A673 (cell line): ENCODE measurements at regions not wholly inside any gene's neighbourhood (a gene's known extent, or its start where the extent isn't known, plus 50 kb on each side); places are given as distances from the start of the nearest gene placed in this dataset.

Source experiments
- BruUV-seq: library from RNA; stranded (reverse); fragments of 400-500 nt; replicated peaks from 2 replicates; lab custom pipeline; 2021; lab: Mats Ljungman, UMichigan
- CTCF ChIA-PET: fragments of 300-600 bp; sonication (Branson Sonifier 250); formaldehyde crosslinking; loops from one replicate; lab custom pipeline; 2022; ENCODE audit warnings: antibody characterized with exemption; lab: Charles Lee
- POLR2A ChIA-PET: fragments of 300-600 bp; sonication (Branson Sonifier 250); formaldehyde crosslinking; loops from one replicate; lab custom pipeline; 2022; ENCODE audit warnings: antibody characterized with exemption; ENCODE audit not compliant: low non-redundant PET; lab: Charles Lee
- DNase-seq: peaks from one replicate; pipeline ENCODE4 v3.0.0-alpha.2; 2015; ENCODE audit warnings: low spot score
- H3K27ac ChIP-seq: fragments of 200-600 bp; sonication (generic); 2 replicates; pipeline ENCODE4 v1.5.1; 2016; ENCODE audit warnings: mixed run types, low read depth, mild to moderate bottlenecking, mixed read lengths, antibody characterized with exemption, low read length; ENCODE audit not compliant: poor library complexity, severe bottlenecking
- H3K27me3 ChIP-seq: fragments of 200-600 bp; sonication (generic); replicated peaks from 2 replicates; pipeline ENCODE4 v1.6.1; 2017; ENCODE audit warnings: mixed run types, low read depth, mild to moderate bottlenecking, mixed read lengths, antibody characterized with exemption, low read length; ENCODE audit not compliant: insufficient read depth, poor library complexity
- H3K36me3 ChIP-seq: fragments of 200-600 bp; sonication (generic); 2 replicates; pipeline ENCODE4 v1.6.1; 2016; ENCODE audit warnings: mixed run types, mild to moderate bottlenecking, mixed read lengths, antibody characterized with exemption, low read length; ENCODE audit not compliant: insufficient read depth, poor library complexity, severe bottlenecking
- H3K4me1 ChIP-seq: fragments of 200-600 bp; sonication (generic); 2 replicates; pipeline ENCODE4 v1.6.1; 2017; ENCODE audit warnings: mixed run types, mild to moderate bottlenecking, mixed read lengths, antibody characterized with exemption, low read length; ENCODE audit not compliant: insufficient read depth, poor library complexity, severe bottlenecking
- H3K4me3 ChIP-seq: fragments of 200-600 bp; sonication (generic); 2 replicates; pipeline ENCODE4 v1.5.1; 2016; ENCODE audit warnings: low read depth, mixed run types, mild to moderate bottlenecking, mixed read lengths, low read length; ENCODE audit not compliant: poor library complexity, severe bottlenecking
- H3K9me3 ChIP-seq: fragments of 200-600 bp; sonication (generic); 2 replicates; pipeline ENCODE4 v1.6.1; 2016; ENCODE audit warnings: mixed run types, low read depth, mild to moderate bottlenecking, mixed read lengths, antibody characterized with exemption, low read length; ENCODE audit not compliant: poor library complexity, severe bottlenecking
- CTCF ChIP-seq: fragments of 300-800, 200-600 bp; sonication (generic); conservative IDR thresholded peaks from 2 replicates; pipeline ENCODE4 v1.5.1; 2017; ENCODE audit warnings: low read depth, mild to moderate bottlenecking, antibody characterized with exemption, low read length, moderate library complexity, mixed read lengths
- EZH2 ChIP-seq: fragments of 200-600 bp; sonication (generic); IDR thresholded peaks from 2 replicates; pipeline ENCODE4 v1.6.1; 2017; ENCODE audit warnings: borderline replicate concordance, low read depth, mild to moderate bottlenecking, mixed read lengths, antibody characterized with exemption, low read length; ENCODE audit not compliant: poor library complexity, severe bottlenecking
- intact Hi-C: fragments of 100-400 bp; cut with micrococcal nuclease; formaldehyde crosslinking; loops from one replicate; pipeline ENCODE4 v1.10.0; 2022; ENCODE audit not compliant: unreplicated experiment

- H3K4me3 ChIP-seq, result no peak overlapping the region
- no TSS peak for BruUV-seq
- ChIA-PET POLR2A (no interaction called here), CTCF (no interaction called here)
- intact Hi-C loops, result loop anchor here (10.0 kb wide), 1 partner anchor 351 kb away; no protein-coding TSS in a partner anchor
- H3K36me3 ChIP-seq, result no peaks in the 10 kb centered on the region
- H3K27ac ChIP-seq, result peak overlapping the region; percentile 85
- no peak for DNase-seq
- H3K4me1 ChIP-seq, result peaks cover 57% of the 10 kb centered on the region
- no peak for TF ChIP-seq CTCF
- TF ChIP-seq EZH2, result no peak
- no peaks in the 10 kb centered on the region for H3K27me3 ChIP-seq
- H3K9me3 ChIP-seq, result no peaks in the 10 kb centered on the region
Observed at GRCh38 chr5:168075387-168075786, 216.1 kb upstream of the WWC1 start.

- POLR2A ChIA-PET, result no interaction called here
- peak overlapping the region; percentile 63 for H3K27ac ChIP-seq
- CTCF ChIA-PET, result interaction anchor here (0.5 to 0.7 kb wide), 3 partner anchors 30 to 181 kb away, joined by 3 to 4 read pairs (median 4); no protein-coding TSS in a partner anchor
- H3K9me3 ChIP-seq, result no peaks in the 10 kb centered on the region
- TF ChIP-seq EZH2 (no peak), CTCF (peak; percentile 80)
- peak; percentile 89 for DNase-seq
- H3K27me3 ChIP-seq, result no peaks in the 10 kb centered on the region
- H3K4me3 ChIP-seq, result no peak overlapping the region
- peaks cover 53% of the 10 kb centered on the region for H3K4me1 ChIP-seq
- no peaks in the 10 kb centered on the region for H3K36me3 ChIP-seq
- BruUV-seq, result no TSS peak
- intact Hi-C loops, result loop anchor here (2.0 to 10.0 kb wide), 2 partner anchors 182 to 352 kb away; no protein-coding TSS in a partner anchor
Observed at GRCh38 chr5:168076561-168076991, 214.9 kb upstream of the WWC1 start.

DNA sequence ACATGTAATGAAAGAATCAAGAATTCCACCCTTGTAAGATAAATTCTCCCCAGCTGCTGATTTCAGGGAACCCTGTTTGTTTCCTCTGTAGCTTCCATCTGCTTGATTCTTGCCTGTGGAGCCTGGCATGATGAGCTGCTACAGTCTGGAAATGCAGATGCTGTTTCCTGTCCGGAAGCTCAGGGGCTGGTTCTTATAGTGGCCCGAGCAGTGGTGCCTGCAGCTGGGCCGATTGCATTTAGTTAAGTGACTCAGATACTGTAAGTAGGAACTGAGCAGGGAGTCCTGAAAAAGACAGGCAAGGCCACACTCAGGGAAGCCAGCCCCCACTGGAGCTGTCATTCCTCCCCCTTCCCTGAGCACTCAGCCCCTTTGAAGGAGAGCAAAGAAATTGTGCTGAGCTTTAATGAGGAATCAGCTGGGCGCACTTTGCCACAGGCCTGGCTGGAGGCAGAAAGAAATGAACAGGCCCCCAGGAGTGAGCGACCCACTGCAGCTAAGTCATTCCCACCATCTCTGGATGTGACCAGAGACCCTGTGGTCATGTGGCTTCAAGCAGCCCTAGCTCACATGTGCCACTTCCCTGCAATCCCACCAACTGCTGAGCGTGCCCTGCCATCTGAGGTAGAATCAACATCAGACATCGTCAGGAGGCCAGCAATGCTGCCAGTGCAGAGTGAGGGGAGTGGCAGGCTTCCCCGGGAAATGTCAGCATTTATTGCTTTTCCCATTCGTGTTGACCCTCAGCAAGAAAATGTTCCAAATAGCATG, 206.0 kb upstream of the WWC1 start:
- POLR2A ChIA-PET, result interaction anchor here (0.5 kb wide), 1 partner anchor 98 kb away, joined by 3 read pairs; no protein-coding TSS in a partner anchor
- CTCF ChIA-PET, result interaction anchor here (0.9 kb wide), 1 partner anchor 22 kb away, joined by 4 read pairs; no protein-coding TSS in a partner anchor
- Histone ChIP-seq H3K4me3 (no peak overlapping the region), H3K9me3 (no peaks in the 10 kb centered on the region), H3K27ac (peak overlapping the region; percentile 96), H3K36me3 (no peaks in the 10 kb centered on the region), H3K27me3 (no peaks in the 10 kb centered on the region), H3K4me1 (peaks cover 52% of the 10 kb centered on the region)
- TF ChIP-seq CTCF, result no peak
- TF ChIP-seq EZH2, result no peak
- peak; percentile 97 for DNase-seq
- intact Hi-C loops, result loop anchor here (1.0 to 5.0 kb wide), 3 partner anchors 113 to 503 kb away; no protein-coding TSS in a partner anchor
- no TSS peak for BruUV-seq
